HG02885 (cell line): ENCODE measurements at regions not wholly inside any gene's neighbourhood (a gene's known extent, or its start where the extent isn't known, plus 50 kb on each side); places are given as distances from the start of the nearest gene placed in this dataset.

ENCODE experiments used
- ATAC-seq: cut with Tn5 transposase; IDR thresholded peaks from one replicate; pipeline ENCODE4 v1.9.1; 2021; ENCODE audit warnings: mild to moderate bottlenecking; ENCODE audit not compliant: unreplicated experiment, poor library complexity

DNA sequence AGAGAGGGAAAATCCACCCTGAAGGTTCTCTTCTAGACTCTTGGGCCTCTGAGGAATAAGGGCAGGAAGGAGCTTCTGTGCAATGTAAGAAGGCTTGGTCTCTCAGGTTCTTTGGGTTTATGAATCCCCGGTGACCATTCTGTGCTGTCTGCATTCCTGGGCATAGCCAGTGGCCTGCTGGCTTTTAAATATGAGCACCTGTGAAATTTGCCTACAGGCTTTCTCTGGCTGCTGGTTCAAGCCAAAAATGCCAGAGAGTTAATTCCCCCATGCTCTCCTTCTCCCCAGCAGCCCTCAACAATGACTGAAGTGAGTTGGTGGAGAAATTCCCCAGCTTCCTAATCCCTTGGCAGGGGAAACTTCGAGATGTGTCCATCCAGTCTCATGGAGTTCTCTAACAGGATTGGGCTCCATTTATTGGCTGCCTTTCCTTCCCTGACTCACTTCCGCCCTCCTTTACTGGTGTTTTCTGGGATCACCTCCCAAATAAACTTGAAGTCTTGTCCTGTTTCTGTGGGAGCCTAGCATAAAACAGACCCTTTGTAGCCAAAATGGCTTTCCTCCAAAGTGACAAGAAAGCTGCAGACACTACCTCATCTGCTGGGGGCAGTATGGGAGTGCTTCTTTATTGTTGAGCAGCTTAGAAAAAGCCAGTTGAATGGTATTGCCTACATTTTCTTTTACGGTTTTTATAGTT is 179.4 kb upstream of the CASK start:
- no peak for ATAC-seq

- no peak for ATAC-seq
These were observed 175.5 kb upstream of the CASK start for GRCh38 chrX:42098900-42099299.

DNA sequence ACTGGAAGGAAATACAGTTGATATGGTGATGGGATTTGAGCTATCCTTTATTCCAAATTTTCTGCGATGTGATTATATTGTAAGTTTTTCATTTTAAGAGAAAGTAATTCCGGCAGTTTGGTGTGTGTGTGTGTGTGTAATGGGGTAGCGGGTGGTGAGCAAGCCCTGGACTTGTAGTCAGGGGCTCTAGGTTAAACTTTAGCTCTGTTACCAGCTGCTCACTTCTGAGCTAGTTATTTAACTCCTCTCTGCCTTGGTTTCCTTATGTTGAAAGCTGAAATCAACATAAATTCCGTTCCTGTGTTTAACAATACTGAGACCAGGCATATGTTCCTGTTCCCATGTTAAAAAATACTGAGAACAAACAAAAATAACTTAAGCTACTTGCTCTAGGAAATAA is 174.1 kb upstream of the CASK start:
- no peak for ATAC-seq

GRCh38 chrX:42096265-42096920 is 173.0 kb upstream of the CASK start:
- ATAC-seq, result no peak

GRCh38 chrX:42094218-42094617 is 170.9 kb upstream of the CASK start:
- ATAC-seq, result peak; percentile 45

GRCh38 chrX:42093756-42094155 is 170.4 kb upstream of the CASK start:
- ATAC-seq, result peak; percentile 93

DNA sequence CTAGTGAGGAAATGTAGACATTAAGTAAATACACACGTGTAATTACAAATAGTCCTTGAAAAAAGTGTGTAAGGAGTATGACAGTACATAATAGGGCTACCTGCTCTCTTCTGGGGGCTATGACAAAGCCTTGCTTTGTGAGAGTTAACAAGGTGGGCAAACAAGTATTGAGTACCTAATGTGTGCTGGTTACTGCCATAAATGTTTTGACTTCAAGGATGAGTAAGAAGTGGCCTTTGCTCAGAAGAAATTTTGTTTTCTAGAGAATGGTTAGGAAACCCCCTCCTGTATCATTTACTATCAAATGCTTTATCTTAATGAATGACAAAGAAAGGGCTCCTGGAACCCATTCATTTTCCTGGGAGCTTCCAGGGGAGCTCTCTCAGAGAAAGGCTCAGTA is 167.0 kb upstream of the CASK start:
- ATAC-seq, result no peak

- ATAC-seq, result no peak
These were observed 165.7 kb upstream of the CASK start for GRCh38 chrX:42089031-42089430.

GRCh38 chrX:42087960-42088359 is 164.6 kb upstream of the CASK start:
- ATAC-seq, result no peak

DNA sequence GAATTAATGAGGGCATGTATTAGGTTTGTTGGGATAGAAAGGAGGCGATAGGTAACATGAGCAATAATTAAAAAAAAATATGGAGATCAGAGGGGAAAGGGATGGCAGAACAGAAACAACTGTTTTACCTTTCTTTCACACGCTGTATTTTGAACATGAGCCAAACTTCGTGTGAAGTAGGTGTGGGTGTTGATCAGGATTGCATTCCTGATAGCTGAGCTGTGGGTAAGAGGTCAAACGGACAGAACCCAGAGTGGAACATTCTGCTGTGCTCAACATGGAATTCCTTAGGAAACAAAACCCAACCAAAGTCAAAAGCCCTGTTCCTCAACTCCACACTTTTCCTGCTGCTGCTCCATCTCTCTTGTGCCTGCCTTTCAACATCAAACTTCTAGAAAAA is 162.5 kb upstream of the CASK start:
- ATAC-seq, result no peak

DNA sequence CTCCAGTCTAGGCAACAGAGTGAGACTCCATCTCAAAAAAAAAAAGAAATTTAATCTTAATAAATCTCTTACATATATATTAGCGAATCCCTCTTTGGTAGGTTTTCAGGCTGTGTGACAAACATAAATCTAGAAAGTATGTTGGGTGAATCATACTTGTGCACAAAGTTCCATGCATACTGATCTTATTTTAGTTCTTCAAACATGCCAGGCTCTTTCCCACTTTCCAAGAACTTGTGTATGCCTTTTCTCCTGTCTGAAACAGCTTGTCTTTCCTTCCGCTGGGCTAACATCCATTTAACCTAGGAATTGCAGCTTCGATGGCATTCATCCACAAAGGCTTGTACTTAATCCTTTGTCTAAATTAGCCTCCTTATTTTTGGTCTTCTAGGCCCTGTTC is 156.6 kb upstream of the CASK start:
- ATAC-seq, result no peak

DNA sequence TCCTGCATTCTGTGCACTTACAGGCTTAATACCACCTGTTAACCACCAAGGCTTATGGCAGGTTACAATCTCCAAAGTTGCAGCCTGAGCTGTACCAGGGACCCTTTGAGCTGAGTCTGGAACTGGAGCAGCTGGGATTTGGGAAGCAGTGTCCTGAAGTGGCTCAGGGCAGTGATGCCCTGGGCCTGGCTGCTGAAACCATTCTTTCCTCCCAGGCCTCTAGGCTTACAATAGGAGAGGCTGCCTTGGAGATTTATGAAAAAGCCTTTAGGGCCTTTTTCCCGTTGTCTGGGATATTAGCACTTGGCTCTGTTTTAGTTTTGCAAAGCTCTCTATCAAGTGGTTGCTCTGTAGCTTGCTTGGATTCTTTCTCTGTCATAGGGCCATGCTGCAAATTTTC is 154.3 kb upstream of the CASK start:
- no peak for ATAC-seq

DNA sequence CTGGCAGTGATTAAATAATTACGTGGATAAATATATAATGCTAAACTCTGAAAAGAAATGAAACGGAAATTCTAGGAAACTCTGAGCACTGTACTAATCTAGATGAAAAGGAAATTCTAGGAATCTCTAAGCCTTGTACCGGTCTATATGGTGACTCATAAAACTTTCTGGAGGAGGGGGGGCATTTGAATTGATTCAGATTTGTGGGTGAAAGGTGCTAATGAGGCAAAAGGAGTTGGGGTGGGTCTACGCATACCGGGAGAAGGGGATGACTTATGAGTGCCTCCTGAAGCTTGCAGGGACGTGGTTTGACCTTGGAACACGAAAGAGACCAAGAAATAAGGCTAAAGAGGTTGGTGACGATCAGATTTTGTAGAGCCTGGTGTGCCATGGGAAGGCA is 151.7 kb upstream of the CASK start:
- ATAC-seq, result no peak

DNA sequence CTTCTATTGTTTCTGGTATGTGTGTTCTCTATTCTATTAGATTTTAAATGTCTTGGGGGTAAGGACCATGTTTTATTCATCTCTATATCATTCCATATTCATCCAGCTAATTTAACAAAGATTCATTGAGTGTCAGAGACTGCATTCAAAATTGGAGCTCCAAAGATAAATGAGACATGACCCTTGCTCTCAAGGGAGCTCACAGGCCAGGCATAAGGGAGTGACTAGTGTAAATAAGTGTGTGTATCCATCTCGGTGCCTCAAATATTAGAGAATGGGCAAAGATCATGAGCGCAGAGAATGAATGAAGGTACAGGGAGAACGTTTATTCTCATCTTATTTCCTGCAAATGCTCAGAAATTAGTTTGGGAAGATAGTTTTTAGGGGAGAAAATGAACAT is 150.1 kb upstream of the CASK start:
- no peak for ATAC-seq

DNA sequence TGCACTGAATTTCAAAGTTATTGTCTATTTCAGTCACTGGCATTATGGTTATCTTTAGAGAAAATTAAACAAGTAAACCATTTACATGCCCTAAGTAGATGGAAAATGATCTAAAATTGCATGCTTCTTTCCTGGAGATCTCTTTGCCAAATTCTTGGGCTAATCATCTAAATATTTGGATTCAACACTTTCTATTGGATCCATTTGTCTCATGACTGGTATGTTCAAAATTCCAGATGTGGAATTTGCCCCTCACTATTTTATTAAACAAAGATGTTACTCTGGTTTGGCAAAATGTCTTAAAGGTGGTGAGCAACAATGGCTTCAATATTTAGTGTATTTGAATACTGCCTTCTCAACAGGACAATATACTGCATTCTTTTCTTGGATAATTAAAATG is 147.5 kb upstream of the CASK start:
- no peak for ATAC-seq

GRCh38 chrX:42054256-42054655 is 130.9 kb upstream of the CASK start:
- no peak for ATAC-seq

DNA sequence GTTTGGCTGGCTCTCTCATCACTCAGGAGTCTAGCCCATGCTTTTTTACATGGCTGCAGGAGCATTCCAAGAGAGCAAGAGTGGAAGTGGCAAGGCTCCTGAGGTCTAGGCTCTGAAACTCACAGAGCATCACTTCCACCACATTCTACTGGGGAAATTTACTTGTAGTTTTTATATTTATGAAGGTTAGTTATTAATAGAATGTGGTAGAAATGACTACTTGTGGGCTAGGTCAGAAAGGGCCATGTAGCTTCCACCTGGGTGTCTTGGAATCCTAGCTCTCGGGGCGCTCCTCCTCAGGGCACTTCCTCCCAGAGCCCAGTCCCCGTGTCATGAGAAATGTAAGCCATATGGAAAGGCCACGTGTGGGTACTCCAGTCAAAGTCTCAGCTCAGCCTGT is 127.0 kb upstream of the CASK start:
- no peak for ATAC-seq

- ATAC-seq, result no peak
These were observed 124.5 kb upstream of the CASK start for GRCh38 chrX:42047886-42048285.

- no peak for ATAC-seq
These were observed 104.8 kb upstream of the CASK start for GRCh38 chrX:42028109-42028508.

GRCh38 chrX:42027367-42028000 is 104.1 kb upstream of the CASK start:
- ATAC-seq, result no peak

- ATAC-seq, result no peak
These were observed 102.5 kb upstream of the CASK start for GRCh38 chrX:42025861-42026260.

DNA sequence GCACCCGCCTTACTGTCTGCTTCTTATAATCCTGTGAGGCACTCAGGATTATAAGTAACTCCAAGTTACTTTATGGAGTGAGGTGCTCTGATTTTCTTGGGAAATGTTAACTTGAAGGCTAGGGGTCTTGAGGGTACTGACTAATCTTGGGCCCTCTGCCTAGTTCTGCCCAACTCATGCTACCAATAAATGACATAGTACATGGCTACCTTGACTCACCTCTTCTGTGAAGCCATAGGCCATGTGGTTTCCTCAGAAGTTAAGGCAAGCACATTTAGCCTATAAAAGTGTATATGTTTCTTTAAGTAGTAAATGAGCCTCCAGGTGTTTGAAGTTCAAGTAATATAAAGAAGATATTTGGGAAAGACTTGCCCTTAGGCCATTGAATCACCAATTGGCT is 99.8 kb upstream of the CASK start:
- ATAC-seq, result no peak
